ENCODE measurements at regions not wholly inside any gene's neighbourhood (a gene's known extent, or its start where the extent isn't known, plus 50 kb on each side); places are given as distances from the start of the nearest gene placed in this dataset.

GRCh38 chr5:103397739-103398581 lies 139.4 kb downstream of the MACIR start:
- TF ChIP-seq CTCF (IDR thresholded peaks at IDR 0.05) (no peak), POLR2AphosphoS5 (IDR thresholded peaks at IDR 0.05; ENCODE audit: insufficient read depth in 1 of 2, low read depth in 1 of 2) (no peak)
